ENCODE measurements at regions not wholly inside any gene's neighbourhood (a gene's known extent, or its start where the extent isn't known, plus 50 kb on each side); places are given as distances from the start of the nearest gene placed in this dataset.
"Not testable (repeated sequence)": the region's sequence is repeated elsewhere in the genome, so short reads cannot be mapped to it uniquely, and the experiment has no call there.

GRCh38 chr6:28623242-28623641 is 97.6 kb downstream of the GPX5 start:
- DNase-seq (ENCODE audit: low spot score): not testable (repeated sequence)

- not testable (repeated sequence) for DNase-seq (ENCODE audit: low spot score)
These were observed 100.7 kb downstream of the GPX5 start for GRCh38 chr6:28626386-28626785.

- DNase-seq (ENCODE audit: low spot score): no peak
These were observed 106.7 kb downstream of the GPX5 start for GRCh38 chr6:28632326-28632851.

GRCh38 chr6:28633445-28634215 is 107.9 kb downstream of the GPX5 start:
- no peak for DNase-seq (ENCODE audit: low spot score)

DNA sequence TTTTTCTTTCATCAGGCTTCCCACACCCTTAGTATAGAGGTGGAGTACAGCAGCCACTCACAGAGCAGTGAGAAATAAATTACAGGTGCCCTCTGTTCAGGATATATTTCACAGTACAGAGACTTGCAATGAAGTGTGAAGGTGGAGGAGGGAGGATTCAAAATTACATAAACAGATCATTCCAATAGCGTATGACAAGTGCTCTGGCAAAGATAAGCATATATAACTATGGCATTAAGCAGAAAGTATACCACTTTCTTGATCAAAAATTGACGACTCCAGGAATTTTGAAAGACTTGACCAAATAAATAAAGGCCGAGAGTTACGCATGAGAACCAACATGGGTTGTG is 108.7 kb downstream of the GPX5 start:
- DNase-seq (ENCODE audit: low spot score): no peak

- no peak for DNase-seq (ENCODE audit: low spot score)
These were observed 109.3 kb downstream of the GPX5 start for GRCh38 chr6:28634761-28635546.

GRCh38 chr6:28635547-28636158 is 110.0 kb downstream of the GPX5 start:
- no peak for DNase-seq (ENCODE audit: low spot score)

GRCh38 chr6:28638787-28639430 is 113.2 kb downstream of the GPX5 start:
- no peak for DNase-seq (ENCODE audit: low spot score)

DNA sequence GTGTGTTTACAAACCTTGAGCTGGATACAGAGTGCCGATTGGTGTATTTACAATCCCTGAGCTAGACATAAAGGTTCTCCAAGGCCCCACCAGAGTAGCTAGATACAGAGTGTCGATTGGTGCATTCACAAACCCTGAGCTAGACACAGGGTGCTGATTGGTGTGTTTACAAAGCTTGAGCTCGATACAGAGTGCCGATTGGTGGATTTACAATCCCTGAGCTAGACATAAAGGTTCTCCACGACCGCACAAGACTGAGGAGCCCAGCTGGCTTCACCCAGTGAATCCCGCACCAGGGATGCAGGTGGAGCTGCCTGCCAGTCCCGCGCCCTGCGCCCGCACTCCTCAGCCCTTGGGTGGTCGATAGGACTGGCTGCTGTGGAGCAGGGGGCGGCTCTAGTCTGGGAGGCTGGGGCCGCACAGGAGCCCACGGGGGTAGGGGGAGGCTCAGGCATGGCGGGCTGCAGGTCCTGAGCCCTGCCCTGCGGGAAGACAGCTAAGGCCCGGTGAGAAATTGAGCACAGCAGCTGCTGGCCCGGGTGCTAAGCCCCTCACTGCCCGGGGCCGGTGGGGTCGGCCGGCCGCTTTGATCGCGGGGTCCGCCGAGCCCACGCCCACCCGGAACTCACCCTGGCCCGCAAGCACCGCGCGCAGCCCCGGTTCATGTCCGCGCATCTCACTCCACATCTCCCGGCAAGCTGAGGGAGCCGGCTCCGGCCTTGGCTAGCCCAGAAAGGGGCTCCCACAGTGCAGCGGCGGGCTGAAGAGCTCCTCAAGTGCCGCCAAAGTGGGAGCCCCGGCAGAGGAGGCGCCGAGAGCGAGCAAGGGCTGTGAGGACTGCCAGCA is 114.0 kb downstream of the GPX5 start:
- not testable (repeated sequence) for DNase-seq (ENCODE audit: low spot score)

GRCh38 chr6:28643017-28643740 is 117.5 kb downstream of the GPX5 start:
- DNase-seq (ENCODE audit: low spot score): no peak

DNA sequence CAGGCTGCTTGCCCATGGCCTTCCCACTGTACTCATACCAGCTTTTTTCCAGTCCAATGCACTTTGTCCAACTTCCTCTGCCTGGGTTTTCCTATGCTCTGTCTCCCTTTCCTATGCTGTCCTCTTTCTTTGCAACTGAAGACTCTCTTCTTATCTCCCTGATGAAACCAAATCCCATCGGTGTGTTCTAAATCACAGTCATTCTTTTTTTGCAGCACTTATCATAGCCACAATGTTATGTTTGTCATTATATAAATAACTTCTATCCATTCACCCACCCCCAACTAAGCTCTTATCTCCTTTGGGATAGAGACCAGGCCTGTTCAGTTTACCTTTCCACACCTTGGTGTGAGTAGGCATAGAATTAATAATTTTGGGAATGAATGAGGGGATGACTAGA is 121.0 kb downstream of the GPX5 start:
- DNase-seq (ENCODE audit: low spot score): no peak

DNA sequence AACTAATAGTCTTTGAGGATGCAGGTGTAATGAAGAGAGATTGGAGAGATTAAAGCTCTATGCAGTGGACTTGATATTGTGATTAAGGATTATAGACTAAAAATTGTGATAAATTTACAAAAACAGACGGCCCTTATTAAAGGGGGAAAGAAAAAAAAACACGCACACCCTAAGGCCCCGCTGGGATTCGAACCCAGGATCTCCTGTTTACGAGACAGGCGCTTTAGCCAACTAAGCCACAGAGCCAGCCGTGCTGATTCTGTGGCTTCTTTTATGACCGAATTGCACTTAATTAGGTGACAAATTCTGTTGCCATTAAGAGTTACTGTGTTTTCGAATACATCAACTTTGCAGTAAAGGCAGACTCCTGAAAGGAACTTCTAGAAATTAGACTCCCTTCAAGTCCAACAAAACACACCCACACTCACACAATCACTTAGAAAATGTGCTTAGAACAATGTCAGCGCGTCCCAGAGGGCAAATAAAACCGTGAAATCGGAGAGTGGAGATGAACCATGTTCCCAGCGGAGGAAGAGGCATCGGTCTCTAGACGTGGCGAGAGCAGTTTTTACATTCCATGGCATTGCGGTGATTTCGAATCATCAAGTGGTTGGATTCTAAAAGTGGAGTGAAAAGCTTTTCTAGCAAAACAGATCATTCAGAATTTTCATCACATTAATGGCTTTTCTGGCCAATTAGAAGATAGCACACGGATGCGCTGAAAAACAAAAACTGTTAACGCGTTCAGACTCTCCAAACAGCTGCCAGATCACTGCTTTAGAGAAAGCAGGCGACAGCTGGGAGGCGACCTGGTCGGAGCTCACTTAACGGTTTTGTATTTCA is 122.6 kb downstream of the GPX5 start:
- DNase-seq (ENCODE audit: low spot score): peak; percentile 18

DNA sequence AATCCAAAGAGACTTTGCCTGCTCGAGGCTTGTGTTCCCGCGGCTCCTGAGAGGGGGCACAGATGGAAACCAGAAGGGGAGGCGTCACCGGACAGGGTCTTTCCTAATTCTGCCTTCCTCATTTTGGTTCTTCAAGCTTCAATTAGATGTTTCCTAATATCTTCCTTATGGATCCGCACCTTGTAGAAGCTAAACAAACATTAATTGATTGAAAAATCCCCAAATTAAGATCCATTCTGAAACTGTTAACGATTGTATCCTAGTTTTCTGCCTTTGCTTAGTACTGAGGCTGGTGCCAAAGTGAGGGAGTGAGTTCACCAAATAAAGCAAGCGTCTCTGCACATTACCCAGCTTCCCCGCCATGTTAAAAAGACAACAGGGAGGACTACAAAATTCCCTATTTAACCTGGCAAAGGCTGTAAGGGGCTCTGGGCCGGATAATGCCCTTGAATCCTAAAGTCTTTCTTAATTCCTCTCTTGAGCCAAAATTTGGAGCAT is 123.2 kb downstream of the GPX5 start:
- DNase-seq (ENCODE audit: low spot score): no peak

- no peak for DNase-seq (ENCODE audit: low spot score)
These were observed 125.5 kb downstream of the GPX5 start for GRCh38 chr6:28651161-28651560.

DNA sequence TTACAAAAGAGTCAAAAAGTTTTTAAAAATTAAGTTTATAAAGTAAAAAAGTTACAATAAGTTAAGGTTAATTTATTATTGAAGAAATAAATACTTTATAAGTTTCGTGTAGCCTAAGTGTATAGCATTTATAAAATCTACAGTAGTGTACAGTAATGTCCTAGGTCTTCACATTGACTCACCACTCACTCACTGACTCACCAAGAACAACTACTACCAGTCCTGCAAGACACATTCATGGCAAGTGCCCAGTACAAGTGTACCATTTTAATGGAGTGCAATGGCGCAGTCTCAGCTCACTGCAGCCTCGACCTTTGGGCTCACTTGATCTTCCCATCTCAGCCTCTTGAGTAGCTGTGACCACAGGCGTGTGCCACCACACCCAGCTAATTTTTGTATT is 128.2 kb downstream of the GPX5 start:
- DNase-seq (ENCODE audit: low spot score): no peak

GRCh38 chr6:28655164-28655563 is 129.5 kb downstream of the GPX5 start:
- DNase-seq (ENCODE audit: low spot score): no peak

GRCh38 chr6:28656715-28657114 is 131.0 kb downstream of the GPX5 start:
- no peak for DNase-seq (ENCODE audit: low spot score)

DNA sequence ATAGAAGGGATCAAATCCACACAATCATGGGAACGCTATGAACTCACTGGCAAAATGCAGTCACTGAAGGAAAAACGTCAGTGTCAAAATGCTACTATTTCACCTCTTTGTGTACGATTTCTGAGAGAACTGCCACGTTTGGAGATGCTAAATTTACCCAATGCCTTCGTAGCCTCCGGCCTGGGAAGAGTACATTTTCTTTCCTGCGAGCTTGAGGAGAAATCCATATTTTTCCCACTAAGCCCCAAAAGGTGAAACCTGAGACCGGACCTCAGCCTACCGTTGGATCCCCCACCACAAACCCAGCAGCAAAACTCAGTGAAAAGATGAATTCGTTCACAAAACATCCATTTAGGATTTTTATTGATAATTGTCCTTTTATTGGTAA is 131.7 kb downstream of the GPX5 start:
- no peak for DNase-seq (ENCODE audit: low spot score)

- peak; percentile 24 for DNase-seq (ENCODE audit: low spot score)
These were observed 132.2 kb downstream of the GPX5 start for GRCh38 chr6:28657769-28658465.

Measured in mucosa of gallbladder (tissue), 1 donor.